GM12873 (cell line): ENCODE measurements at regions not wholly inside any gene's neighbourhood (a gene's known extent, or its start where the extent isn't known, plus 50 kb on each side); places are given as distances from the start of the nearest gene placed in this dataset.

Experiments used
- CTCF ChIP-seq: IDR thresholded peaks from 2 replicates; pipeline ENCODE4 v1.5.1; 2012; ENCODE audit warnings: low read depth, mild to moderate bottlenecking, moderate library complexity, low read length, control low read depth; ENCODE audit not compliant: insufficient read depth; ENCODE audit errors: missing control alignments

DNA sequence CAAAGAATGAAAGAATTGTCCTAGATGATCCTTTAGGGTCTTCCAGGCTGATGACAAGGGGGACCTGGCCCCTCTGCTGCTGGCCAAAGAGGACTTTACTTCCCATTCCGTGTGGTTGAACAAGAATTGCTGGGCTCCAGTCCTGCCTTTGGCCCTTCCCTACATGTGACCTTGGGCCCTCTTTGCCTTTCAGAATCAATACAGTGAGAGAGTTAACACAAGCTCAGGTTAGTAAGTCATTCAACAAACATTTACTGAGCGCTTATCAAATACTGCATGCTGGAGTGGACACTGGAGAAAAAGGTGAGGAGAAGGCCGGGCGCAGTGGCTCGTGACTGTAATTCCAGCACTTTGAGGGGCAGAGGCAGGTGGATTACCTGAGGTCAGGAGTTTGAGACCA lies 113.1 kb downstream of the C9orf50 start:
- TF ChIP-seq CTCF: no peak

GRCh38 chr9:129506892-129507291 lies 114.0 kb downstream of the C9orf50 start:
- no peak for TF ChIP-seq CTCF

GRCh38 chr9:129506041-129506440 lies 114.9 kb downstream of the C9orf50 start:
- TF ChIP-seq CTCF: no peak

DNA sequence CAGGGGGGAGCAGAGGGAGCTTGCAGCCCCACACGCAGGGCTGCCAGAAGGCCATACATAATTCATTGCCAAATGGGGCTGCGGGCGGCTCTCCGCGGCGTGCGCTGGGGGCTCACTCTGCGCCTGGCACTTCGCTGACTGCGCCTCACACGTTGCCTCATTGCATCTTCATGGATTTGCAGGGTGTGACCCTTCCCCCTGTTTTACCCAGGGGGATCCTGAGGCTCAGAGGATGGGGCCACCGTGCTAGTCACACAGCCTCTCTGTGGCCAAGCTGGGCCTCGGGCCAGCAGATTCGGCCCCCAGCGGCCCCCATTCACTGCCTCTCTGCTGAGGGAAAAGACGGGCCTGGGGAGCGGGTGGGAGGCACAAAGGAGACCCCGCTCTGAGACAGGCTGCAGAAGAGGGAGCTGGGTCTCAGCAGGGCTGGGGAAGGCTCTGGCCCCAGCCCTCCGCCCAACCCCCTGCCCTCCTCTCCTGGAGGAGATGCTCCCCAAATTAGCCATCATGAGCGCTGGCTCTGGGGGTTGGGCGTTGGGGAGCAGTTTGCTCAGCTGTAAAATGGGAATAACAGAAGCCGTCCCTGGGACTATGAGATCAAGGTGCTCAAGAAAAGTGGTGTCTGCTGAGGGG lies 115.5 kb downstream of the C9orf50 start:
- no peak for TF ChIP-seq CTCF

GRCh38 chr9:129504404-129504803 lies 116.5 kb downstream of the C9orf50 start:
- no peak for TF ChIP-seq CTCF

GRCh38 chr9:129501771-129502319 lies 119.1 kb downstream of the C9orf50 start:
- TF ChIP-seq CTCF: no peak

- no peak for TF ChIP-seq CTCF
Measured at GRCh38 chr9:129500863-129501770, 119.8 kb downstream of the C9orf50 start.
